HepG2 (cell line): ENCODE measurements at regions not wholly inside any gene's neighbourhood (a gene's known extent, or its start where the extent isn't known, plus 50 kb on each side); places are given as distances from the start of the nearest gene placed in this dataset.

Experiments used
- ATAC-seq: fragments of 200-7000 bp; cut with Tn5 transposase; 3 replicates; pipeline ENCODE4 v1.9.1; 2020; ENCODE audit warnings: mild to moderate bottlenecking, moderate library complexity
- BruUV-seq: library from RNA; stranded (reverse); fragments of 400-500 nt; replicated peaks from 2 replicates; lab custom pipeline; 2021; lab: Mats Ljungman, UMichigan
- CTCF ChIA-PET: fragments of 300-600 bp; formaldehyde crosslinking; extraction: SDS; loops from one replicate; lab custom pipeline; 2021; ENCODE audit warnings: low total read pairs, inconsistent platforms, low intra/inter-chr PET ratio; lab: Yijun Ruan, JAX
- POLR2A ChIA-PET: fragments of 350-600 bp; sonication (Branson Sonifier 250); formaldehyde crosslinking; loops from one replicate; lab custom pipeline; 2020; ENCODE audit warnings: antibody characterized with exemption, inconsistent platforms; lab: Yijun Ruan, JAX
- DNase-seq: peaks from one replicate; pipeline ENCODE4 v3.0.0-alpha.2; 2015; ENCODE audit warnings: low spot score
- FAIRE-seq: peaks from 3 replicates; lab custom pipeline; 2011; peaks lifted over from hg19 to GRCh38; lab: Jason Lieb, UNC
- H2AFZ ChIP-seq: one replicate; pipeline ENCODE4 v1.6.1; 2011; ENCODE audit warnings: low read length, inconsistent platforms
- H3K27ac ChIP-seq: fragments of 300-600 bp; 3 replicates; pipeline ENCODE4 v1.8.0; 2011; ENCODE audit warnings: mixed run types, mild to moderate bottlenecking, mixed read lengths, low read length, inconsistent platforms; ENCODE audit not compliant: insufficient read depth; ENCODE audit errors: extremely low read length
- H3K27me3 ChIP-seq, 2 experiments: fragments of 200-600 bp in 1 of 2; 2 replicates in 1 of 2; 3 replicates in 1 of 2; pipeline versions ENCODE4 v1.6.0 to v1.8.0; 2011; ENCODE audit warnings: low read length in 2 of 2, mild to moderate bottlenecking in 2 of 2, moderate library complexity in 2 of 2, inconsistent platforms in 1 of 2; ENCODE audit not compliant: insufficient read depth in 2 of 2, control insufficient read depth in 1 of 2
- H3K36me3 ChIP-seq, 2 experiments: fragments of 200-600 bp in 1 of 2; replicated peaks in 1 of 2; 2 replicates in 1 of 2; 3 replicates in 1 of 2; pipeline versions ENCODE4 v1.5.1 to v1.8.0; 2011; ENCODE audit warnings: low read length in 2 of 2, inconsistent platforms in 1 of 2; ENCODE audit not compliant: insufficient read depth in 2 of 2, control insufficient read depth in 1 of 2
- H3K4me1 ChIP-seq: 2 replicates; pipeline ENCODE4 v1.5.1; 2012; ENCODE audit warnings: low read length, inconsistent platforms; ENCODE audit not compliant: insufficient read depth
- H3K4me2 ChIP-seq: 2 replicates; pipeline ENCODE4 v1.6.0; 2011; ENCODE audit warnings: low read depth, low read length, inconsistent platforms
- H3K4me3 ChIP-seq, 3 experiments: fragments of 200-600 bp in 1 of 3; sonication (generic), shearing (Covaris generic) in 1 of 3; replicated peaks in 1 of 3; 2 replicates each; pipeline ENCODE4 v1.5.1; 2011 to 2016; ENCODE audit warnings: low read length in 3 of 3, inconsistent platforms in 2 of 3, low read depth in 2 of 3, mild to moderate bottlenecking in 2 of 3, control low read depth in 1 of 3, mixed read lengths in 1 of 3; ENCODE audit not compliant: insufficient read depth in 1 of 3
- H3K79me2 ChIP-seq: one replicate; pipeline ENCODE4 v1.6.1; 2011; ENCODE audit warnings: low read length, inconsistent platforms; ENCODE audit not compliant: insufficient read depth
- H3K9ac ChIP-seq: 2 replicates; pipeline ENCODE4 v1.6.0; 2011; ENCODE audit warnings: mild to moderate bottlenecking, low read depth, low read length, inconsistent platforms; ENCODE audit not compliant: insufficient read depth
- H3K9me3 ChIP-seq: 2 replicates; pipeline ENCODE4 v1.5.1; 2012; ENCODE audit warnings: mild to moderate bottlenecking, low read length
- H4K20me1 ChIP-seq: 2 replicates; pipeline ENCODE4 v1.6.0; 2011; ENCODE audit warnings: inconsistent platforms, mild to moderate bottlenecking, low read length, moderate library complexity; ENCODE audit not compliant: insufficient read depth
- BRF2 ChIP-seq: sonication (generic); formaldehyde crosslinking; IDR thresholded peaks from 2 replicates; pipeline ENCODE4 v1.8.1; 2022; ENCODE audit warnings: mild to moderate bottlenecking, missing genetic modification reagents
- GATAD1 ChIP-seq: IDR thresholded peaks from 2 replicates; pipeline ENCODE4 v1.6.1; 2016; ENCODE audit warnings: missing genetic modification reagents, missing compliant biosample characterization
- GMEB1 ChIP-seq: sonication (generic); formaldehyde crosslinking; IDR thresholded peaks from 2 replicates; pipeline ENCODE4 v1.5.1; 2020; ENCODE audit warnings: missing genetic modification reagents, mild to moderate bottlenecking, borderline replicate concordance
- SIN3B ChIP-seq: fragments of 150-350 bp; IDR thresholded peaks from 2 replicates; pipeline ENCODE4 v1.6.1; 2014; ENCODE audit warnings: low read length
- TOPORS ChIP-seq: sonication (generic); formaldehyde crosslinking; IDR thresholded peaks from 2 replicates; pipeline ENCODE4 v1.8.0; 2023; ENCODE audit warnings: mild to moderate bottlenecking, missing genetic modification reagents
- ZBTB49 ChIP-seq: sonication (generic); formaldehyde crosslinking; IDR thresholded peaks from 2 replicates; pipeline ENCODE4 v1.4.0; 2020; ENCODE audit warnings: missing genetic modification reagents, borderline replicate concordance
- ZHX1 ChIP-seq: sonication (generic); formaldehyde crosslinking; IDR thresholded peaks from 2 replicates; pipeline ENCODE4 v1.8.1; 2022; ENCODE audit warnings: low read depth, mild to moderate bottlenecking, missing genetic modification reagents
- ZNF136 ChIP-seq: sonication (generic); formaldehyde crosslinking; IDR thresholded peaks from 2 replicates; pipeline ENCODE4 v1.8.1; 2022; ENCODE audit warnings: low read depth, mild to moderate bottlenecking, moderate library complexity, missing genetic modification reagents
- ZNF382 ChIP-seq: sonication (generic); formaldehyde crosslinking; IDR thresholded peaks from 2 replicates; pipeline ENCODE4 v1.5.0; 2020; ENCODE audit warnings: missing genetic modification reagents, mild to moderate bottlenecking, borderline replicate concordance
- WGBS: methylation state at CpG from one replicate; pipeline ENCODE4 v1.1.6; 2017; ENCODE audit warnings: low lambda C conversion rate; 5-methylcytosine and 5-hydroxymethylcytosine counted together
- in situ Hi-C: cut with HindIII; loops from 2 replicates; pipeline ENCODE4 v1.10.0; 2017; ENCODE audit warnings: low pct_unique_long_range_greater_than_20kb; ENCODE audit not compliant: extremely low pct_ligation_motif_present
- intact Hi-C: fragments of 100-400 bp; cut with micrococcal nuclease; formaldehyde crosslinking; loops from one replicate; pipeline ENCODE4 v1.10.0; 2022; ENCODE audit not compliant: unreplicated experiment

GRCh38 chr13:76439546-76439945, 446.7 kb downstream of the KCTD12 start (continued):
- TF ChIP-seq GMEB1 (CRISPR knock-in tag), result no peak

- H3K4me3 ChIP-seq, result no peak overlapping the region
- in situ Hi-C loops, result no loop called here
- H3K4me2 ChIP-seq, result no peak overlapping the region
- intact Hi-C loops, result no loop called here
- TF ChIP-seq BRF2 (CRISPR knock-in tag) (no peak), ZNF136 (CRISPR knock-in tag) (no peak), GATAD1 (CRISPR knock-in tag) (no peak), ZNF382 (CRISPR knock-in tag) (no peak), ZBTB49 (CRISPR knock-in tag) (no peak), TOPORS (no peak), SIN3B (no peak), ZHX1 (CRISPR knock-in tag) (no peak)
- H3K79me2 ChIP-seq, result no peaks in the 10 kb centered on the region
- FAIRE-seq, result no peak
- no peaks in the 10 kb centered on the region for H4K20me1 ChIP-seq
- no peaks in the 10 kb centered on the region for H3K4me1 ChIP-seq
- POLR2A ChIA-PET, result no interaction called here
- WGBS, result 58% methylated on average over 2 of the region's 2 CpGs
- no peak for DNase-seq
- ATAC-seq, result no peak
- CTCF ChIA-PET, result no interaction called here
- no peaks in the 10 kb centered on the region; a peak in 1 of 5 replicates for H3K27me3 ChIP-seq
- H3K27ac ChIP-seq, result no peak overlapping the region
- no TSS peak for BruUV-seq
- H2AFZ ChIP-seq, result no peak overlapping the region
- no peaks in the 10 kb centered on the region for H3K36me3 ChIP-seq
- H3K9me3 ChIP-seq, result no peaks in the 10 kb centered on the region
- H3K9ac ChIP-seq, result no peak overlapping the region
These were observed 448.2 kb downstream of the KCTD12 start for GRCh38 chr13:76438050-76438449.
